Liver (tissue), 8 donors: ENCODE measurements at regions not wholly inside any gene's neighbourhood (a gene's known extent, or its start where the extent isn't known, plus 50 kb on each side); places are given as distances from the start of the nearest gene placed in this dataset.
A peak's percentile ranks its signal among the peaks of the same experiment; 100 is the strongest.
"Not testable (repeated sequence)": the region's sequence is repeated elsewhere in the genome, so short reads cannot be mapped to it uniquely, and the experiment has no call there.

Experiments used
- DNase-seq: peaks from one replicate; pipeline ENCODE4 v3.0.0-alpha.2; 2017; ENCODE audit warnings: low spot score
- H3K27ac ChIP-seq, 2 donors: one replicate each; pipeline ENCODE4 v1.7.0; 2013; ENCODE audit warnings: inconsistent platforms in 2 of 2, low read length in 2 of 2, control low read depth in 1 of 2, low read depth in 1 of 2, mild to moderate bottlenecking in 1 of 2
- H3K27me3 ChIP-seq, 4 donors: one replicate each; pipeline versions ENCODE4 v1.6.1 to v1.7.0; 2013; ENCODE audit warnings: low read length in 3 of 4, inconsistent platforms in 1 of 4, mild to moderate bottlenecking in 1 of 4, moderate library complexity in 1 of 4; ENCODE audit not compliant: control insufficient read depth in 4 of 4, insufficient read depth in 4 of 4
- H3K36me3 ChIP-seq, 4 donors: one replicate each; pipeline versions ENCODE4 v1.6.1 to v1.7.0; 2013; ENCODE audit warnings: low read length in 3 of 4, mild to moderate bottlenecking in 3 of 4, low read depth in 1 of 4, moderate library complexity in 1 of 4; ENCODE audit not compliant: control insufficient read depth in 4 of 4, insufficient read depth in 3 of 4
- H3K4me1 ChIP-seq, 4 donors: one replicate each; pipeline versions ENCODE4 v1.6.1 to v1.7.0; 2013; ENCODE audit warnings: low read length in 3 of 4, mild to moderate bottlenecking in 3 of 4, moderate library complexity in 1 of 4; ENCODE audit not compliant: control insufficient read depth in 4 of 4, insufficient read depth in 4 of 4
- H3K4me3 ChIP-seq, 3 donors: one replicate each; pipeline versions ENCODE4 v1.6.1 to v1.7.0; 2013; ENCODE audit warnings: low read length in 3 of 3, control low read depth in 1 of 3, low read depth in 1 of 3, mild to moderate bottlenecking in 1 of 3
- H3K9ac ChIP-seq, 2 donors: one replicate each; pipeline ENCODE4 v1.7.0; 2013; ENCODE audit warnings: low read length in 2 of 2, mild to moderate bottlenecking in 2 of 2, moderate library complexity in 2 of 2, control low read depth in 1 of 2, low read depth in 1 of 2
- H3K9me3 ChIP-seq, 4 donors: one replicate each; pipeline versions ENCODE4 v1.6.1 to v1.7.0; 2013; ENCODE audit warnings: low read length in 3 of 4; ENCODE audit not compliant: control insufficient read depth in 4 of 4
- CTCF ChIP-seq: fragments of 150-350 bp; IDR thresholded peaks from 2 replicates; pipeline ENCODE4 v1.5.1; 2017; ENCODE audit warnings: improper control_type of control experiment, low read depth, low read length; ENCODE audit not compliant: missing input control
- FOXA1 ChIP-seq: IDR thresholded peaks from 2 replicates; pipeline ENCODE4 v1.6.1; 2016; ENCODE audit warnings: antibody characterized with exemption
- HNF4A ChIP-seq, 2 donors: conservative IDR thresholded peaks; 2 replicates each; pipeline ENCODE4 v1.6.1; 2016; ENCODE audit warnings: antibody characterized with exemption in 2 of 2, mild to moderate bottlenecking in 2 of 2
- JUND ChIP-seq, 2 donors: IDR thresholded peaks; 2 replicates each; pipeline ENCODE4 v1.6.1; 2016; ENCODE audit warnings: antibody characterized with exemption in 2 of 2
- WGBS: extraction: QIAGEN DNeasy Blood & Tissue Kit; methylation state at CpG from one replicate; pipeline ENCODE4 v1.1.7; 2013; 5-methylcytosine and 5-hydroxymethylcytosine counted together
- donor health status: healthy.
- donor health status: healthy.
- donor health status: healthy.
- donor health status: healthy.
- donor health status: healthy.

GRCh38 chr11:89571706-89572105 lies 80.5 kb upstream of the NOX4 start:
- H3K4me1 ChIP-seq, H3K27me3 ChIP-seq, H3K4me3 ChIP-seq, H3K9me3 ChIP-seq, H3K9ac ChIP-seq, DNase-seq, H3K27ac ChIP-seq, H3K36me3 ChIP-seq: not testable (repeated sequence)
- 96% methylated on average over 2 of the region's 2 CpGs for WGBS

- H3K4me3 ChIP-seq, H3K9ac ChIP-seq, H3K27ac ChIP-seq, H3K27me3 ChIP-seq, DNase-seq, H3K36me3 ChIP-seq, H3K4me1 ChIP-seq, H3K9me3 ChIP-seq: not testable (repeated sequence)
These were observed 84.7 kb upstream of the NOX4 start for GRCh38 chr11:89575846-89576245.

- not testable (repeated sequence) for H3K4me3 ChIP-seq, H3K36me3 ChIP-seq, DNase-seq, H3K9ac ChIP-seq, H3K27ac ChIP-seq, H3K4me1 ChIP-seq, H3K9me3 ChIP-seq, H3K27me3 ChIP-seq
- 60% methylated on average over 1 of the region's 1 CpG for WGBS
These were observed 86.3 kb upstream of the NOX4 start for GRCh38 chr11:89577428-89577827.

DNA sequence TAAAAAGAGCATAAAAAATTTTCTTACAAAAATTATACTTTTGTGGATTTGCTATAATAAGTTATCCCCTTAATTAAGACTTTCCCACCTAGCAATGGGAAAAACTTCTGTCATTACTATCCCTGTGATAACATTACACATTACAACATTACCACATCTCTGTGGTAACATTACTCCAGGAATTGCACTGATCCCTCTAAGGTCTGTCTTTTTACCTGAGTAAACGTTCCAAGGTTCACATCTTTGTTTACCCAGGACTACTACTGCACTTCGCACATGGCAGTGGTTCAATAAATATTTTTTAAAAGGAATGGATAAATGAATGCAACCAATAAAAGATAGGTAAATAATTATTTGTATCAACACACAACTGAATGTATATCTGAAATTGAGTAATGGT lies 92.4 kb upstream of the NOX4 start:
- Histone ChIP-seq H3K4me1 (no peaks in the 10 kb centered on the region), H3K27me3 (no peaks in the 10 kb centered on the region), H3K27ac (no peak overlapping the region), H3K9ac (no peak overlapping the region), H3K9me3 (no peaks in the 10 kb centered on the region), H3K4me3 (no peak overlapping the region), H3K36me3 (no peaks in the 10 kb centered on the region)
- TF ChIP-seq HNF4A (conservative IDR thresholded peaks at IDR 0.05) (peak; percentile 27 to 61), FOXA1 (no peak), JUND (IDR thresholded peaks at IDR 0.05) (peak in 1 of 2 donors; percentile 20), CTCF (no peak)
- WGBS: 31% methylated on average over 2 of the region's 2 CpGs
- no peak for DNase-seq

DNA sequence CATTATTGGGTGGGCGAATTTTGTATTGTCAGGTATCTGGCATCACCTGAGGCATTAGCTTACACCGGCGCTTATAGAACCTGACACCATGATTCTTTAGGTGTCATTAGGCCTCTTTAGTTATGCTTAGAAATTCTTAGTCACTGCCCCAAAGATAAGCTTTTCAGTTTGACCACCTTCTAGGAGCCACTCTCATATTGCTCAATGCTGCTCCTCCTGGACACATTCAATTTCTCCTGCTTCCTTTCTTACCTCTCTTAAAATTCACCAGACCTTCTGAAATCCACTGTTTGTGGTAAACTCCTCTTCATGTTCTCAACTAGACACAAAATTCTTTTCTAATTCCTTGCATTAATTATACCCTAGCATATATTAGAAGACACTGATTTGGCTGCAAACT lies 93.9 kb upstream of the NOX4 start:
- not testable (repeated sequence) for H3K4me1 ChIP-seq, H3K9me3 ChIP-seq, H3K36me3 ChIP-seq, H3K4me3 ChIP-seq, H3K9ac ChIP-seq, H3K27me3 ChIP-seq, DNase-seq, H3K27ac ChIP-seq
- WGBS: 98% methylated on average over 3 of the region's 3 CpGs

DNA sequence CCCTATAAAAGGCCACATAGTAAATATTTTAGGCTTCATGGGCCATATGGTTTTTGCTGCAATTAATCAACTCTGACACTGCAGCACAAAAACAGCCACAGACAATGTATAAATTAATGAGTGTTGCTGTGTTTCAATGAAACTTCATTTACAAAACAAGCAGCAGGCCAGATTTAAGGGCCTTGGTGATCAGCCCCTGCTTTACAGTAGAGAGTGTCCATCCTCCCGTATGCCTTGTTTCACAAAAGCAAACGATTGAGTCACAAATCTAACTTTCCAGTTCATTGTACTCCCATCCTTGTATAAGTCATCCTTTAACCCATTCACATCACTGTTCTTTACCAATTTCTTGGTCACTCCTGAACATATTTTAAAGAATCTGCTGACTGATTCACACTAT lies 94.3 kb upstream of the NOX4 start:
- H3K4me3 ChIP-seq, H3K4me1 ChIP-seq, H3K9me3 ChIP-seq, DNase-seq, H3K27ac ChIP-seq, H3K9ac ChIP-seq, H3K36me3 ChIP-seq, H3K27me3 ChIP-seq: not testable (repeated sequence)
- 52% methylated on average over 2 of the region's 2 CpGs for WGBS

DNA sequence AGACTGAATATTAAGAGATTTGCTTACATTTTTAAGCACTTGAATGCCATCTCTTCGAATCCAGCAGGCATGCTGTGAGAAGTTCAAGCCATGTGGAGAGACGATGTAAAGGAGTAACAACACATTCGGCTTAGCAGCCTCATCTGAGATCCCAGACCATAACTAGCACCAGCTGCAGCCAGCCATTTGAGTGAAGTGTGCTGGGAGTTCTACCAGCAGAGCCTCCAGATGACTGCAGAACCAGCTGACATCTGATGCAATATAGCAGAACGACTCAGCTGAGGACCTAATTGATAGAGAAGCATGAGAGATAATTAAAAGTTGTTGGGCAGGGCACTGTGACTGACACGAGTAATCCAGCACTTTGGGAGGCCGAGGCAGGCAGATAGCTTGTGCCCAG lies 98.2 kb upstream of the NOX4 start:
- not testable (repeated sequence) for H3K36me3 ChIP-seq, DNase-seq, H3K9ac ChIP-seq, H3K4me3 ChIP-seq, H3K9me3 ChIP-seq, H3K27me3 ChIP-seq, H3K27ac ChIP-seq, H3K4me1 ChIP-seq
- 90% methylated on average over 6 of the region's 6 CpGs for WGBS

DNA sequence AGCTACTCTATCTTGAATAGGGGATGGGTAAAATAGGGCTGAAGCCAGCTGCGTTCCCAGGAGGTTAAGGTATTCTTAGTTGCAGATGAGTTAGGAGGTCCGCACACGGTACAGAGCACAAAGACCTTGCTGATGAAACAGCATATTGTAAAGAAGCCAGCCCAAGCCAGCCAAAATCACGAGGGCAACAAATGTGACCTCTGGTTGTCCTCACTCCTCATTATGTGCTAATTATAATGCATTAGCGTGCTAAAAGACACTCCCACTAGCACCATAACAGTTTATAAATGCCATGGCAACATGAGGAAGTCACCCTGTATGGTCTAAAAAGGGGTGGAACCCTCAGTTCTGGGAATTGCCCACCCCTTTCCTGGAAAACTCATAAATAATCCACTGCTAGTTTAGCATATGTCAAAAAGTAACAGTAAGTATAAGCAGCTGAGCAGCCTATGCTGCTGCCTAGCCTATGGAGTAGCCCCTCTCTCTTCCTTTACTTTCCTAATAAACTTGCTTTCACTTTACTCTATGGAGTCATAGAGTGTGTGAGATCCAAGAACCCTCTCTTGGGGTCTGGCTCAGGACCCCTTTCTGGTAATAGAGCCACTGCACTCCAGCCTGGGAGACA lies 98.9 kb upstream of the NOX4 start:
- not testable (repeated sequence) for H3K27ac ChIP-seq, H3K36me3 ChIP-seq, H3K9me3 ChIP-seq, H3K9ac ChIP-seq, DNase-seq, H3K27me3 ChIP-seq, H3K4me1 ChIP-seq, H3K4me3 ChIP-seq
- WGBS: 77% methylated on average over 4 of the region's 5 CpGs
